Erythroblast (primary cell): ENCODE measurements at regions not wholly inside any gene's neighbourhood (a gene's known extent, or its start where the extent isn't known, plus 50 kb on each side); places are given as distances from the start of the nearest gene placed in this dataset.

Source experiments
- GATA1 ChIP-seq: IDR thresholded peaks from 2 replicates; pipeline ENCODE4 v1.6.1; 2011; ENCODE audit warnings: low read depth, mild to moderate bottlenecking, control low read depth, low read length, moderate library complexity
- POLR2A ChIP-seq: IDR thresholded peaks from 2 replicates; pipeline ENCODE4 v1.6.1; 2011; ENCODE audit warnings: mild to moderate bottlenecking, low read length

DNA sequence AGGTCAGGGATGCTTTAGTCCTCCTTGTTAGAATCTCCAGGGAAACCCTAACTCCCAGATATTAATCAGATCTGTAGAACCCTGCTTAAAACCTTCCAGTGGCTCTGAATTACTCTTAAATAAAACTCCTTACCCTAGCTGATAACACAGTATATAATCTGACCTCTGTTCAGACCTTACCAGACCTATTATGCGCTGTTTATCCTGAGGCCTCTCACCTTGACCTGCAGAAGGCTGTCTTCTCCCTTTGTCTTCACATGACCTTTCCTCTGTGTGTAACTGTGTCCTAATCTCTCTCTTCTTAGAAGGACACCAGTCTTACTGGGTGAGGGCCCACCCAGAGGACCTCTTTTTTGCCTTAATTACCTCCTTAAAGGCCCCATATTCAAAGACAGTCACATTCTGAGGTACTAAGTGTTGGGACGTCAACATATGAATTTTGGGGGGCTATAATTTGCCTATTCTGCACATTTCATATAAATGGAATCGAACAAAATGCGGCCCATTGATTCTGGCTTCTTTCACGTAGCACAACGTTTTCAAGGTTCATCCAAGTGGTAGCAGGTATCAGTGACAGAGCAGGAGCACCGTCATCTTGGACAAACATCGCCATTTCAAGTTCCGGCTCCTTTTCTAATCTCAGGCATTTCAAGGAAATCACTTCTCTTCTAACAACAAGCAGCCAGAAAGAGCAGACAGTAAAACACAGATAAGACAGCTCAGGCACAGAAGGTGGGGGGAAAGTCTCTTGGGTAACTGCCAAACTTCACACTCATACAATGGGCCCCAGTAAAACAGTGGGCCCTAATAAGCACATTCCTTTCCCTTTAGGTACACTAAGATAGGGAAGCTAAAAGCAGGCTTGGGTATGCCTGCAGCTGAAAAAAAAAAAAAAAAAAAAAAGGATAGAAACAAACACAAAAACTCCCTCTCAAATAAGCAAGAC lies 200.2 kb upstream of the NUDT4 start:
- TF ChIP-seq POLR2A (no peak), GATA1 (no peak)
